Liver (tissue), 8 donors: ENCODE measurements at regions not wholly inside any gene's neighbourhood (a gene's known extent, or its start where the extent isn't known, plus 50 kb on each side); places are given as distances from the start of the nearest gene placed in this dataset.

Experiments
- DNase-seq: peaks from one replicate; pipeline ENCODE4 v3.0.0-alpha.2; 2017; ENCODE audit warnings: low spot score
- H3K27ac ChIP-seq, 2 donors: one replicate each; pipeline ENCODE4 v1.7.0; 2013; ENCODE audit warnings: inconsistent platforms in 2 of 2, low read length in 2 of 2, control low read depth in 1 of 2, low read depth in 1 of 2, mild to moderate bottlenecking in 1 of 2
- H3K27me3 ChIP-seq, 4 donors: one replicate each; pipeline versions ENCODE4 v1.6.1 to v1.7.0; 2013; ENCODE audit warnings: low read length in 3 of 4, inconsistent platforms in 1 of 4, mild to moderate bottlenecking in 1 of 4, moderate library complexity in 1 of 4; ENCODE audit not compliant: control insufficient read depth in 4 of 4, insufficient read depth in 4 of 4
- H3K36me3 ChIP-seq, 4 donors: one replicate each; pipeline versions ENCODE4 v1.6.1 to v1.7.0; 2013; ENCODE audit warnings: low read length in 3 of 4, mild to moderate bottlenecking in 3 of 4, low read depth in 1 of 4, moderate library complexity in 1 of 4; ENCODE audit not compliant: control insufficient read depth in 4 of 4, insufficient read depth in 3 of 4
- H3K4me1 ChIP-seq, 4 donors: one replicate each; pipeline versions ENCODE4 v1.6.1 to v1.7.0; 2013; ENCODE audit warnings: low read length in 3 of 4, mild to moderate bottlenecking in 3 of 4, moderate library complexity in 1 of 4; ENCODE audit not compliant: control insufficient read depth in 4 of 4, insufficient read depth in 4 of 4
- H3K4me3 ChIP-seq, 3 donors: one replicate each; pipeline versions ENCODE4 v1.6.1 to v1.7.0; 2013; ENCODE audit warnings: low read length in 3 of 3, control low read depth in 1 of 3, low read depth in 1 of 3, mild to moderate bottlenecking in 1 of 3
- H3K9ac ChIP-seq, 2 donors: one replicate each; pipeline ENCODE4 v1.7.0; 2013; ENCODE audit warnings: low read length in 2 of 2, mild to moderate bottlenecking in 2 of 2, moderate library complexity in 2 of 2, control low read depth in 1 of 2, low read depth in 1 of 2
- H3K9me3 ChIP-seq, 4 donors: one replicate each; pipeline versions ENCODE4 v1.6.1 to v1.7.0; 2013; ENCODE audit warnings: low read length in 3 of 4; ENCODE audit not compliant: control insufficient read depth in 4 of 4
- CTCF ChIP-seq: fragments of 150-350 bp; IDR thresholded peaks from 2 replicates; pipeline ENCODE4 v1.5.1; 2017; ENCODE audit warnings: improper control_type of control experiment, low read depth, low read length; ENCODE audit not compliant: missing input control
- EGR1 ChIP-seq, 2 donors: IDR thresholded peaks; 2 replicates each; pipeline ENCODE4 v1.6.1; 2016 to 2018; ENCODE audit warnings: antibody characterized with exemption in 2 of 2, low read depth in 2 of 2
- FOXA1 ChIP-seq: IDR thresholded peaks from 2 replicates; pipeline ENCODE4 v1.6.1; 2016; ENCODE audit warnings: antibody characterized with exemption
- FOXA2 ChIP-seq: IDR thresholded peaks from 2 replicates; pipeline ENCODE4 v1.6.1; 2016; ENCODE audit warnings: antibody characterized with exemption
- GABPA ChIP-seq, 2 donors: IDR thresholded peaks in 1 of 2; conservative IDR thresholded peaks in 1 of 2; 2 replicates each; pipeline ENCODE4 v1.6.1; 2016; ENCODE audit warnings: antibody characterized with exemption in 2 of 2, mild to moderate bottlenecking in 1 of 2, moderate library complexity in 1 of 2
- HNF4A ChIP-seq, 2 donors: conservative IDR thresholded peaks; 2 replicates each; pipeline ENCODE4 v1.6.1; 2016; ENCODE audit warnings: antibody characterized with exemption in 2 of 2, mild to moderate bottlenecking in 2 of 2
- HNF4G ChIP-seq: IDR thresholded peaks from 2 replicates; pipeline ENCODE4 v1.6.1; 2016; ENCODE audit warnings: antibody characterized with exemption
- JUND ChIP-seq, 2 donors: IDR thresholded peaks; 2 replicates each; pipeline ENCODE4 v1.6.1; 2016; ENCODE audit warnings: antibody characterized with exemption in 2 of 2
- MAX ChIP-seq: IDR thresholded peaks from 2 replicates; pipeline ENCODE4 v1.6.1; 2016; ENCODE audit warnings: antibody characterized with exemption
- NR2F2 ChIP-seq: IDR thresholded peaks from 2 replicates; pipeline ENCODE4 v1.6.1; 2016; ENCODE audit warnings: antibody characterized with exemption
- RAD21 ChIP-seq, 2 donors: IDR thresholded peaks; 2 replicates each; pipeline ENCODE4 v1.6.1; 2016; ENCODE audit warnings: antibody characterized with exemption in 2 of 2, mild to moderate bottlenecking in 2 of 2
- REST ChIP-seq: IDR thresholded peaks from 2 replicates; pipeline ENCODE4 v1.6.1; 2016; ENCODE audit warnings: antibody characterized with exemption, mild to moderate bottlenecking
- RXRA ChIP-seq, 2 donors: IDR thresholded peaks; 2 replicates each; pipeline ENCODE4 v1.6.1; 2017 to 2018; ENCODE audit warnings: antibody characterized with exemption in 2 of 2, mild to moderate bottlenecking in 1 of 2
- SP1 ChIP-seq: IDR thresholded peaks from 2 replicates; pipeline ENCODE4 v1.6.1; 2018; ENCODE audit warnings: antibody characterized with exemption, mild to moderate bottlenecking
- TAF1 ChIP-seq: conservative IDR thresholded peaks from 2 replicates; pipeline ENCODE4 v1.6.1; 2016; ENCODE audit warnings: antibody characterized with exemption, mild to moderate bottlenecking
- YY1 ChIP-seq: IDR thresholded peaks from 2 replicates; pipeline ENCODE4 v1.6.1; 2016; ENCODE audit warnings: antibody characterized with exemption, mild to moderate bottlenecking
- ZBTB33 ChIP-seq: IDR thresholded peaks from 2 replicates; pipeline ENCODE4 v1.6.1; 2016; ENCODE audit warnings: antibody characterized with exemption
- WGBS: extraction: QIAGEN DNeasy Blood & Tissue Kit; methylation state at CpG from one replicate; pipeline ENCODE4 v1.1.7; 2013; 5-methylcytosine and 5-hydroxymethylcytosine counted together
- TF ChIP-seq, protein P1 (sequence below): IDR thresholded peaks from 2 replicates; pipeline ENCODE4 v1.6.1; 2016; ENCODE audit warnings: antibody characterized with exemption
- donor health status: healthy.
- donor health status: healthy.
- donor health status: healthy.
- donor health status: healthy.
- donor health status: healthy.

DNA sequence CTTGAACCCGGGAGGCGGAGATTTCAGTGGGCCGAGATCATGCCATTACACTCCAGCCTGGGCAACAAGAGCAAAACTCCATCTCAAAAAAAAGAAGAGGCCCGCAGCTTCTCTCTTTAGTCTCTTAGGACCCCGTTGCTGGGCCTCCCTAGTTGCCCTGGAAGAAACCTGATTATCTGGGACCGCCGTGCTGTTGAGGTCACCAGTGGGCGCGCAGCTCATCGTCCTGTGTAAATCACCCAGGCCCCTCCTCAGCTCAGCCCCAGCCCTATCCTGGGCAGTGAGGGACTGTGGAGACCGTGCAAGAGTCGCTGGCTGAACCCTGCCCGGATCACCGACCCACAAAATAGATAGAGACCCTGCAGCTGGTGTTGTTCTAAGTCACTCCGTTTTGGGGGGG lies 85.0 kb downstream of the UNCX start:
- no peaks in the 10 kb centered on the region for H3K4me1 ChIP-seq
- no peak overlapping the region for H3K4me3 ChIP-seq
- H3K27ac ChIP-seq = no peak overlapping the region
- no peak overlapping the region for H3K9ac ChIP-seq
- peaks cover 0 to under 1% (median 0%) of the 10 kb centered on the region in 4 donors for H3K27me3 ChIP-seq
- WGBS = 82% methylated on average over 15 of the region's 15 CpGs
- TF ChIP-seq ZBTB33 (no peak), MAX (no peak), YY1 (no peak), NR2F2 (no peak), REST (no peak), JUND (IDR thresholded peaks at IDR 0.05) (no peak), HNF4A (conservative IDR thresholded peaks at IDR 0.05) (no peak)
- TF ChIP-seq, protein P1, sequence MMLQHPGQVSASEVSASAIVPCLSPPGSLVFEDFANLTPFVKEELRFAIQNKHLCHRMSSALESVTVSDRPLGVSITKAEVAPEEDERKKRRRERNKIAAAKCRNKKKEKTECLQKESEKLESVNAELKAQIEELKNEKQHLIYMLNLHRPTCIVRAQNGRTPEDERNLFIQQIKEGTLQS = no peak
- peaks cover 0 to under 1% (median under 1%) of the 10 kb centered on the region in 4 donors for H3K9me3 ChIP-seq
- no peaks in the 10 kb centered on the region for H3K36me3 ChIP-seq
- DNase-seq = no peak

DNA sequence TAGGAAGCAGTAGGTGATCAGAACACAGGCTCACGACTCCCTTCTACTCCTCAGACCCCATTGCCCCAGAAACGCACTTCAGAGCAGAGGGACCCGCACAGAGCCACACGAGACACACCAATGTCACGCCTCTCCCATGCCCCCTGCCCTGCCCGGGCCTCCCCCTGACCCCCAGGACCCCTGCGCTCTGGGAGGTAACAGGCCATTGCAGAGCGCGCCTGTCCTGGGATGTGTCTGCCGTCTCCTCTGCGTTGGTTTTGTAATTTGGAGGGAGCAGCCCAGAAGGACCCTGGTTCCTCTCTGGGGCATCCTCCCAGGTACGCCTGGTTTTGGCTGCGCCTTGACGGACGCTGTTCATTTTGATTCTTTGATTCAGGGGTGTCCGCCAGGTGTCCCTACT lies 85.4 kb downstream of the UNCX start:
- H3K4me3 ChIP-seq = no peak overlapping the region
- H3K4me1 ChIP-seq = no peaks in the 10 kb centered on the region
- H3K36me3 ChIP-seq = no peaks in the 10 kb centered on the region
- no peak for DNase-seq
- no peaks in the 10 kb centered on the region for H3K9me3 ChIP-seq
- TF ChIP-seq JUND (IDR thresholded peaks at IDR 0.05) = no peak
- no peak for TF ChIP-seq HNF4G
- no peak for TF ChIP-seq FOXA2
- no peak for TF ChIP-seq EGR1 (IDR thresholded peaks at IDR 0.05; ENCODE audit: low read depth in 2 of 2)
- no peak for TF ChIP-seq REST
- no peak for TF ChIP-seq RXRA (IDR thresholded peaks at IDR 0.05)
- no peak for TF ChIP-seq CTCF
- no peak for TF ChIP-seq NR2F2
- TF ChIP-seq FOXA1 = no peak
- no peak for TF ChIP-seq TAF1
- no peak for TF ChIP-seq MAX
- no peak for TF ChIP-seq YY1
- no peak for TF ChIP-seq ZBTB33
- TF ChIP-seq SP1 = no peak
- no peak for TF ChIP-seq HNF4A (conservative IDR thresholded peaks at IDR 0.05)
- TF ChIP-seq RAD21 (IDR thresholded peaks at IDR 0.05) = no peak
- TF ChIP-seq, protein P1 = no peak
- TF ChIP-seq GABPA (IDR thresholded peaks at IDR 0.05 in 1 of 2, conservative IDR thresholded peaks at IDR 0.05 in 1 of 2) = no peak
- 88% methylated on average over 16 of the region's 16 CpGs for WGBS
- no peaks in the 10 kb centered on the region for H3K27me3 ChIP-seq
- H3K27ac ChIP-seq = no peak overlapping the region
- no peak overlapping the region for H3K9ac ChIP-seq
